H1 (cell line): ENCODE measurements at regions not wholly inside any gene's neighbourhood (a gene's known extent, or its start where the extent isn't known, plus 50 kb on each side); places are given as distances from the start of the nearest gene placed in this dataset.

Experiments
- CTCF ChIA-PET: fragments of 300-600 bp; sonication (Branson Sonifier 250); formaldehyde crosslinking; loops from one replicate; lab custom pipeline; 2021; ENCODE audit not compliant: partially characterized antibody; lab: Charles Lee
- POLR2A ChIA-PET: fragments of 300-600 bp; sonication (Branson Sonifier 250); formaldehyde crosslinking; loops from one replicate; lab custom pipeline; 2021; ENCODE audit warnings: inconsistent platforms; ENCODE audit not compliant: partially characterized antibody; lab: Charles Lee
- DNase-seq, 2 experiments: peaks; one replicate each; pipeline versions ENCODE4 v3.0.0 to v3.0.0-alpha.2; 2010 to 2022; ENCODE audit warnings: low spot score in 2 of 2, low read depth in 1 of 2, mixed read lengths in 1 of 2
- FAIRE-seq: peaks from 2 replicates; lab custom pipeline; 2011; peaks lifted over from hg19 to GRCh38; lab: Jason Lieb, UNC
- H2AFZ ChIP-seq: 2 replicates; pipeline ENCODE4 v1.8.1; 2012; ENCODE audit warnings: low read length, inconsistent platforms
- H2AK5ac ChIP-seq: 2 replicates; pipeline ENCODE4 v1.6.1; 2013; ENCODE audit warnings: low read depth, low read length
- H2BK120ac ChIP-seq: replicated peaks from 2 replicates; pipeline ENCODE3; 2013; ENCODE audit warnings: low read depth, low read length, inconsistent platforms
- H2BK12ac ChIP-seq: 2 replicates; pipeline ENCODE4 v1.6.1; 2013; ENCODE audit warnings: low read depth, low read length
- H2BK15ac ChIP-seq: 2 replicates; pipeline ENCODE4 v1.6.1; 2013; ENCODE audit warnings: low read length
- H2BK20ac ChIP-seq: 2 replicates; pipeline ENCODE4 v1.6.1; 2013; ENCODE audit warnings: low read length
- H2BK5ac ChIP-seq: 2 replicates; pipeline ENCODE4 v1.6.1; 2013; ENCODE audit warnings: low read depth, low read length
- H3K14ac ChIP-seq: 2 replicates; pipeline ENCODE4 v1.6.1; 2013; ENCODE audit warnings: inconsistent platforms; ENCODE audit not compliant: insufficient read length
- H3K18ac ChIP-seq: 2 replicates; pipeline ENCODE4 v1.6.1; 2013; ENCODE audit warnings: low read length; ENCODE audit errors: extremely low read depth
- H3K23ac ChIP-seq: 2 replicates; pipeline ENCODE4 v1.6.1; 2013; ENCODE audit warnings: inconsistent platforms; ENCODE audit not compliant: insufficient read length
- H3K23me2 ChIP-seq: 2 replicates; pipeline ENCODE4 v1.6.1; 2013; ENCODE audit warnings: low read depth, low read length
- H3K27ac ChIP-seq: 2 replicates; pipeline ENCODE4 v1.6.1; 2011; ENCODE audit warnings: low read depth, low read length, inconsistent platforms
- H3K27me3 ChIP-seq, 4 experiments: replicated peaks in 1 of 4; 1 replicate in 1 of 4; 2 replicates in 3 of 4; pipeline versions ENCODE4 v1.6.1 to v1.8.1; 2011 to 2013; ENCODE audit warnings: low read length in 3 of 4, mild to moderate bottlenecking in 3 of 4, inconsistent platforms in 2 of 4, mixed read lengths in 2 of 4, moderate library complexity in 1 of 4; ENCODE audit not compliant: control insufficient read depth in 3 of 4, insufficient read depth in 3 of 4; ENCODE audit errors: extremely low read depth in 1 of 4
- H3K36me3 ChIP-seq, 4 experiments: 2 replicates each; pipeline versions ENCODE4 v1.6.1 to v1.8.1; 2011 to 2013; ENCODE audit warnings: mild to moderate bottlenecking in 4 of 4, low read length in 3 of 4, moderate library complexity in 2 of 4, control low read depth in 1 of 4, inconsistent platforms in 1 of 4; ENCODE audit not compliant: insufficient read depth in 4 of 4, control insufficient read depth in 2 of 4
- H3K4ac ChIP-seq: replicated peaks from 2 replicates; pipeline ENCODE3; 2013; ENCODE audit warnings: low read length, low read depth, mixed read lengths, inconsistent platforms; ENCODE audit not compliant: insufficient read length
- H3K4me1 ChIP-seq, 4 experiments: replicated peaks in 1 of 4; 1 replicate in 1 of 4; 2 replicates in 3 of 4; pipeline versions ENCODE4 v1.6.1 to v1.8.1; 2011 to 2013; ENCODE audit warnings: low read length in 3 of 4, inconsistent platforms in 2 of 4, mixed read lengths in 1 of 4; ENCODE audit not compliant: insufficient read depth in 4 of 4, control insufficient read depth in 3 of 4
- H3K4me2 ChIP-seq, 2 experiments: 2 replicates each; pipeline versions ENCODE4 v1.6.1 to v1.8.1; 2011 to 2013; ENCODE audit warnings: low read depth in 2 of 2, low read length in 2 of 2, control low read depth in 1 of 2, inconsistent platforms in 1 of 2, mild to moderate bottlenecking in 1 of 2; ENCODE audit not compliant: insufficient read depth in 1 of 2
- H3K4me3 ChIP-seq, 4 experiments: fragments of 200-600, 300-600 bp in 1 of 4; sonication (generic), shearing (Covaris generic), sonication (Bioruptor Twin) in 1 of 4; 2 replicates each; pipeline versions ENCODE4 v1.5.1 to v1.8.1; 2011 to 2016; ENCODE audit warnings: low read length in 4 of 4, low read depth in 3 of 4, control low read depth in 2 of 4, inconsistent platforms in 2 of 4, mild to moderate bottlenecking in 2 of 4, mixed read lengths in 1 of 4, moderate library complexity in 1 of 4; ENCODE audit not compliant: insufficient read depth in 2 of 4; ENCODE audit errors: extremely low read depth in 1 of 4
- H3K56ac ChIP-seq: replicated peaks from 2 replicates; pipeline ENCODE3; 2013; ENCODE audit warnings: low read depth, mild to moderate bottlenecking, mixed read lengths, low read length, inconsistent platforms; ENCODE audit not compliant: insufficient read length
- H3K79me1 ChIP-seq: 2 replicates; pipeline ENCODE4 v1.6.1; 2013; ENCODE audit warnings: low read depth, low read length, control low read depth
- H3K79me2 ChIP-seq, 2 experiments: 2 replicates each; pipeline versions ENCODE4 v1.6.1 to v1.8.1; 2012 to 2013; ENCODE audit warnings: low read length in 2 of 2, mild to moderate bottlenecking in 2 of 2, inconsistent platforms in 1 of 2; ENCODE audit not compliant: insufficient read depth in 2 of 2, control insufficient read depth in 1 of 2
- H3K9ac ChIP-seq, 4 experiments: replicated peaks in 1 of 4; 1 replicate in 1 of 4; 2 replicates in 3 of 4; pipeline versions ENCODE4 v1.6.1 to v1.8.1; 2011 to 2013; ENCODE audit warnings: low read depth in 3 of 4, low read length in 3 of 4, control low read depth in 2 of 4, mild to moderate bottlenecking in 2 of 4, moderate library complexity in 2 of 4, inconsistent platforms in 1 of 4; ENCODE audit errors: extremely low read depth in 1 of 4
- H3K9me3 ChIP-seq, 2 experiments: 2 replicates each; pipeline versions ENCODE4 v1.6.1 to v1.8.1; 2012 to 2013; ENCODE audit warnings: mild to moderate bottlenecking in 2 of 2, moderate library complexity in 2 of 2, control low read depth in 1 of 2, inconsistent platforms in 1 of 2, low read depth in 1 of 2, low read length in 1 of 2, mixed read lengths in 1 of 2; ENCODE audit not compliant: insufficient read depth in 2 of 2
- H4K20me1 ChIP-seq, 2 experiments: replicated peaks in 1 of 2; 2 replicates each; pipeline versions ENCODE3 to v1.8.1; 2011 to 2013; ENCODE audit warnings: inconsistent platforms in 2 of 2, low read length in 2 of 2, mild to moderate bottlenecking in 1 of 2; ENCODE audit not compliant: insufficient read depth in 2 of 2, control insufficient read depth in 1 of 2
- H4K5ac ChIP-seq: 2 replicates; pipeline ENCODE4 v1.6.1; 2013; ENCODE audit warnings: low read length, low read depth, mixed read lengths, inconsistent platforms; ENCODE audit not compliant: insufficient read length
- H4K8ac ChIP-seq: 2 replicates; pipeline ENCODE4 v1.8.0; 2013; ENCODE audit warnings: mild to moderate bottlenecking, moderate library complexity, low read length, inconsistent platforms; ENCODE audit not compliant: insufficient read depth; ENCODE audit errors: extremely low read depth
- H4K91ac ChIP-seq: replicated peaks from 2 replicates; pipeline ENCODE3; 2013; ENCODE audit warnings: low read length, mixed read lengths, inconsistent platforms; ENCODE audit not compliant: insufficient read length
- CEBPB ChIP-seq: IDR thresholded peaks from 2 replicates; pipeline ENCODE4 v1.6.1; 2012; ENCODE audit warnings: low read depth, low read length
- CHD1 ChIP-seq: IDR thresholded peaks from 2 replicates; pipeline ENCODE4 v1.6.1; 2012; ENCODE audit warnings: low read depth, low read length, improper control_type of control experiment
- EGR1 ChIP-seq: IDR thresholded peaks from 2 replicates; pipeline ENCODE4 v1.6.1; 2011; ENCODE audit warnings: low read depth, low read length, borderline replicate concordance
- EP300 ChIP-seq, 2 experiments: IDR thresholded peaks; 1 replicate in 1 of 2; 2 replicates in 1 of 2; pipeline ENCODE4 v1.6.1; 2011 to 2012; ENCODE audit warnings: low read depth in 2 of 2, low read length in 2 of 2, mild to moderate bottlenecking in 2 of 2, borderline replicate concordance in 1 of 2, inconsistent platforms in 1 of 2, moderate library complexity in 1 of 2
- FOSL1 ChIP-seq: IDR thresholded peaks from 2 replicates; pipeline ENCODE4 v1.6.1; 2011; ENCODE audit warnings: mild to moderate bottlenecking, low read depth, low read length, moderate library complexity; ENCODE audit not compliant: insufficient read depth
- JUND ChIP-seq: IDR thresholded peaks from 2 replicates; pipeline ENCODE4 v1.6.1; 2011; ENCODE audit warnings: mild to moderate bottlenecking, improper control_type of control experiment, low read length
- MAFK ChIP-seq: IDR thresholded peaks from 2 replicates; pipeline ENCODE4 v1.6.1; 2012; ENCODE audit warnings: low read depth, mild to moderate bottlenecking, improper control_type of control experiment, low read length
- NANOG ChIP-seq: IDR thresholded peaks from 2 replicates; pipeline ENCODE4 v1.6.1; 2011; ENCODE audit warnings: low read length, low read depth, mild to moderate bottlenecking, inconsistent platforms; ENCODE audit not compliant: insufficient read depth, poor library complexity, severe bottlenecking
- WGBS, 2 experiments: shearing (Covaris generic) in 1 of 2; methylation state at CpG; one replicate each; pipeline versions ENCODE4 v1.1.6 to v1.1.7; 2013 to 2015; ENCODE audit warnings: low lambda C conversion rate in 2 of 2, mixed read lengths in 2 of 2, inconsistent platforms in 1 of 2, low coverage in 1 of 2, missing lambda C conversion rate in 1 of 2; ENCODE audit not compliant: insufficient replicate concordance in 2 of 2, insufficient coverage in 1 of 2, insufficient read length in 1 of 2; ENCODE audit errors: extremely low coverage in 1 of 2, missing lambda C conversion rate in 1 of 2; 5-methylcytosine and 5-hydroxymethylcytosine counted together
- TF ChIP-seq, protein P1 (sequence below): IDR thresholded peaks from 2 replicates; pipeline ENCODE4 v1.6.1; 2011; ENCODE audit warnings: low read length, improper control_type of control experiment
- TF ChIP-seq, protein P2 (sequence below), 3 experiments: IDR thresholded peaks; 1 replicate in 2 of 3; 2 replicates in 1 of 3; pipeline versions ENCODE4 v1.5.1 to v1.6.1; 2011; ENCODE audit warnings: low read length in 3 of 3, mild to moderate bottlenecking in 3 of 3, inconsistent platforms in 2 of 3, low read depth in 1 of 3, moderate library complexity in 1 of 3; ENCODE audit not compliant: insufficient read depth in 1 of 3; ENCODE audit errors: control extremely low read depth in 1 of 3

DNA sequence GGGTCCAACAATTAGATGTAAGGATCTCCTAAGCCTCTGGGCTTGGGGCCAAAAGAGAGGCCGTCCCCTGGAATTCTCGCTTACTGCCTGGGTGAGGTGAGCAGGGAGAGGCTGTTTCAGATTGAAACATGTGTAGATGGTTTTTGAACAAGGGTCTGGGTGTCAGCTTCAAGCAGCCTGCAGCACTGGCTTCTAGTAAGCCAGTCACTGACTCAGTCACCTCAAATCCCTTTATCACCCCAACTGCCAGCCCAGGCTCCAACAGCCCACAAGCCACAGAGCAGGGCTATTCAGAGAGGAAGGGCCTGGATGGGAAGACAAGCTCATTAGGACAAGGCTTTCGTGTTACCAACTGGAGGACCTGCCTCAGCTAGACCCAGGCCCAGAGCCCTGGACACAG lies 180.2 kb downstream of the CCT6B start:
- Histone ChIP-seq H4K20me1 (no peaks in the 10 kb centered on the region), H2BK12ac (no peak overlapping the region), H2BK120ac (no peak overlapping the region), H3K56ac (no peak overlapping the region), H3K36me3 (no peaks in the 10 kb centered on the region), H3K18ac (no peak overlapping the region), H3K4me1 (no peaks in the 10 kb centered on the region; a peak in 1 of 7 replicates), H4K5ac (no peak overlapping the region), H3K27me3 (no peaks in the 10 kb centered on the region), H3K4me2 (no peak overlapping the region), H2BK5ac (no peak overlapping the region), H4K8ac (no peak overlapping the region), H2AFZ (no peak overlapping the region), H3K79me2 (no peaks in the 10 kb centered on the region), H3K14ac (no peak overlapping the region), H4K91ac (no peak overlapping the region), H3K27ac (no peak overlapping the region), H3K23ac (no peak overlapping the region), H3K9me3 (no peaks in the 10 kb centered on the region; a peak in 1 of 4 replicates), H2BK15ac (no peak overlapping the region), H3K4me3 (no peak overlapping the region), H3K79me1 (no peaks in the 10 kb centered on the region), H2BK20ac (no peak overlapping the region), H3K4ac (no peak overlapping the region), H2AK5ac (no peak overlapping the region), H3K9ac (no peak overlapping the region), H3K23me2 (peaks cover 1% of the 10 kb centered on the region; the same call in 1 of the 2 replicates)
- ChIA-PET POLR2A (no interaction called here), CTCF (interaction anchor here (0.8 to 1.2 kb wide), 2 partner anchors 53 to 226 kb away, joined by 3 read pairs; no protein-coding TSS in a partner anchor)
- WGBS, 2 experiments, result 89% methylated on average over 3 of the region's 3 CpGs; no CpG with 5 or more reads in 1 of the 2 experiments
- no peak for FAIRE-seq
- no peak for DNase-seq
- no peak for TF ChIP-seq CHD1
- TF ChIP-seq, protein P1, sequence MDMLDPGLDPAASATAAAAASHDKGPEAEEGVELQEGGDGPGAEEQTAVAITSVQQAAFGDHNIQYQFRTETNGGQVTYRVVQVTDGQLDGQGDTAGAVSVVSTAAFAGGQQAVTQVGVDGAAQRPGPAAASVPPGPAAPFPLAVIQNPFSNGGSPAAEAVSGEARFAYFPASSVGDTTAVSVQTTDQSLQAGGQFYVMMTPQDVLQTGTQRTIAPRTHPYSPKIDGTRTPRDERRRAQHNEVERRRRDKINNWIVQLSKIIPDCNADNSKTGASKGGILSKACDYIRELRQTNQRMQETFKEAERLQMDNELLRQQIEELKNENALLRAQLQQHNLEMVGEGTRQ, result no peak
- TF ChIP-seq MAFK, result no peak
- TF ChIP-seq EGR1, result no peak
- TF ChIP-seq, protein P2, sequence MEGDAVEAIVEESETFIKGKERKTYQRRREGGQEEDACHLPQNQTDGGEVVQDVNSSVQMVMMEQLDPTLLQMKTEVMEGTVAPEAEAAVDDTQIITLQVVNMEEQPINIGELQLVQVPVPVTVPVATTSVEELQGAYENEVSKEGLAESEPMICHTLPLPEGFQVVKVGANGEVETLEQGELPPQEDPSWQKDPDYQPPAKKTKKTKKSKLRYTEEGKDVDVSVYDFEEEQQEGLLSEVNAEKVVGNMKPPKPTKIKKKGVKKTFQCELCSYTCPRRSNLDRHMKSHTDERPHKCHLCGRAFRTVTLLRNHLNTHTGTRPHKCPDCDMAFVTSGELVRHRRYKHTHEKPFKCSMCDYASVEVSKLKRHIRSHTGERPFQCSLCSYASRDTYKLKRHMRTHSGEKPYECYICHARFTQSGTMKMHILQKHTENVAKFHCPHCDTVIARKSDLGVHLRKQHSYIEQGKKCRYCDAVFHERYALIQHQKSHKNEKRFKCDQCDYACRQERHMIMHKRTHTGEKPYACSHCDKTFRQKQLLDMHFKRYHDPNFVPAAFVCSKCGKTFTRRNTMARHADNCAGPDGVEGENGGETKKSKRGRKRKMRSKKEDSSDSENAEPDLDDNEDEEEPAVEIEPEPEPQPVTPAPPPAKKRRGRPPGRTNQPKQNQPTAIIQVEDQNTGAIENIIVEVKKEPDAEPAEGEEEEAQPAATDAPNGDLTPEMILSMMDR (IDR thresholded peaks at IDR 0.05; ENCODE audit: control extremely low read depth in 1 of 3, insufficient read depth in 1 of 3, low read depth in 1 of 3, low read length in 3 of 3), result no peak
- TF ChIP-seq EP300 (IDR thresholded peaks at IDR 0.05; ENCODE audit: borderline replicate concordance in 1 of 2, low read depth in 2 of 2, low read length in 2 of 2), result no peak
- no peak for TF ChIP-seq JUND
- no peak for TF ChIP-seq FOSL1
- no peak for TF ChIP-seq CEBPB
- TF ChIP-seq NANOG, result no peak
